ENCODE measurements at regions not wholly inside any gene's neighbourhood (a gene's known extent, or its start where the extent isn't known, plus 50 kb on each side); places are given as distances from the start of the nearest gene placed in this dataset.
"Not testable (repeated sequence)": the region's sequence is repeated elsewhere in the genome, so short reads cannot be mapped to it uniquely, and the experiment has no call there.

DNA sequence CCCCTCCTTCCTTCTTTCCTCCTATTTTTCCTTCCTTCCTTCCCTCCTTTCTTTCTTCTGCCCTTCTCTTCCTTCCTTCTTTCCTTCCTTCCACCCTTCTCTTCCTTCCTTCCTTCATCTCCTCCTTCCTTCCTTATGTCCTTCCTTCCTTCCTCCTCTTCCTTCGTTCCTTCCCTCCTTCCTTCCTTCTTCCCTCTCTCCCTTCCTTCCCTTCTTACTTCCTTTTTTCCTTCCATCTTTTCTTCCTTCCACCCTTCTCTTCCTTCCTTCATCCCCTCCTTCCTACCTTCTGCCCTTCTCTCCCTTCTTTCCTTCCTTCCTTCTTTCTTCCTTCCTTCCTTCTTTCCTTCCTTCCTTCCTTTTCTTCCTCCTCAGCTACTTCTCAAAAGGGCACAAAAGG lies 287.3 kb upstream of the ZNF507 start:
- no peak for DNase-seq

DNA sequence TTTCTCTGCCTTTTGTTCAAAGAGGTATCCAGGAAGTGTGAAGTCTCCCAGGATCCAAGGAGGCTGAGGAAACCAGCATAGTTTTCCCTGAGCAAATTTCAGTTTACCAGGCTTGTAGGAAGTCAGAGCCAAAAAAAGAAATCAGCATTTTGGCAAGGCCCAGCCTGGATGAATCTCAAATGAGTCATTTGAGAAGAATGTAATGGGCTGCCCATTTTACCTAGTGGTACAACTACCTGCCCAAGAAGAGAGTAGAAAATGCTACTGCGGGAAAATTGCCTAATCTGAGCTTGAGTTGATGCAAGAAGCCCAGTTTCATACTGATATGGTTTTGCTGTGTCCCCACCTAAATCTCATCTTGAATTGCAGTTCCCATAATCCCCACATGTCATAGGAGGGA lies 284.1 kb upstream of the ZNF507 start:
- DNase-seq = no peak

DNA sequence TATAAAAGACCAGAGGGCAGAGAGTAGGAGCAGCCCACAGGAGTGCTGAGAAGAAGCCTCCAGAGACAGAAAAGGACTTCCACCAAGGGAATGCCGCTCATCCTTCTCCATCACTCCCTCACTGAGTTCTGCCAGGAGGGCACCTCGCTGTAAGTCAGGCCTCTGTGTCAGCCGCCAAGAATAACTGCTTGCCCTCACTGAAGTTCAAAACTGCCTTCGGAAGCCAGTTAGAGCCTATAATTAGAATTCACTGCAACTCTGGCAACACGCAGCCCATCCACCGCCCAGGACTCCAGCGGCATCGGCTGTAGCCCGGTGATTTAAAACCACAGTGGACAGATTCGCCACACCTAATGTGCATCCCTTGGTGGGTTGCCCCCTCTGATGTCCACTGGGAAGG lies 281.8 kb upstream of the ZNF507 start:
- DNase-seq = no peak

DNA sequence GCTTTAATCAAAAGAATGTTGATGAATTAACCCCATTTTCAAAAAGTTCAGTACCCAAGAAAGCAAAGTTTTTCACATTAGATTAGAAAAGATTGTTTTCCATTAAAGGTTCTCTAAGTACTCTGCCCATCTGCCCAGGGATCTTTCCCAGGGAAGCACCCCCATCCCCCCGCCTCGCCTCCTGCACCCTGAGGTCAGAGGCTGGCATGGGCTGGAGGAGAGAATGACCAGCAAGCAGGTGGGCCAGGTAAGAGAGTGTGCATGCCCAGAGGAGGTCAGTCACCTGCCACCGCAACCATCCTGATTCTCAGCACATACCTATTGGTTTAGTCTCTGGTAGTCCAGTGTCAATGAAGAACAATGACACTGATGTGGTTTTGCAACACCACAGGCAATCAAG lies 279.4 kb upstream of the ZNF507 start:
- no peak for DNase-seq

DNA sequence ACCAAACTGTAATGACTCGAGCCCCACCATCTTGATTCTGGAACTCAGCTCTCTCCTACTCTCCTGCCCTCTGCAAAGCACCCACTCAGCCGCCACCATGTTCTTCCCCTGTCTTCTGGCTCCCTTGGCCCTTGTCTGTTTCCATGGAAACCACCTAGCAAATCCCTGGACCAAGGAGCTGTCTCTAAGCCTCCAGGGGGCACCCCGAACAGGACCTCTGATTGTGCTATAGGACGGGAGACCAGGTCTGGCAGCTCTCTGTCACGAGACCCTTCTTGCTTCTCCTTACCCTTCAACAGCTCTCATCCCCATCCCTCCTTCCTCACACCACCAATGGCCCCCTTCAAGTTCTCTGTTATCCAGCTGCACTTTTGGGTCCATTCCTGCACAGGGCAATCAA lies 277.7 kb upstream of the ZNF507 start:
- DNase-seq = no peak

DNA sequence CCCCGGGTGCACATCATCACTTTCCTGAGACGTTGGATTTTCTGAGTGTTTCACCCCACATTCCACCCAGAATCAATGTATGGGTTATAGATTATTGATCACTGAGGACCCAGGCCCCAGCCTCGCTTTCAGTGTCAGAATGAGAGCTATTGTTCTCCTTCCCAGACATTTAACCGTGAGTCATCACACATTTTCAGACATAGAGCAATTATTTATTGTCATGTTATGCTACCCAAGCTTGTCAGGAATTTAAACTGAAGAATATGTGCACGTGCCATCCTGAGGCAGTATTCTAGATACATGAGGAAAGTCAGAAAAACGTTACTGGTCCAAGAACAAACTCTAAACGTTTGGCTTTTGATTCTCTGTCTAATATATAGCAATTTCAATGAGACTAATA lies 276.6 kb upstream of the ZNF507 start:
- DNase-seq = no peak

DNA sequence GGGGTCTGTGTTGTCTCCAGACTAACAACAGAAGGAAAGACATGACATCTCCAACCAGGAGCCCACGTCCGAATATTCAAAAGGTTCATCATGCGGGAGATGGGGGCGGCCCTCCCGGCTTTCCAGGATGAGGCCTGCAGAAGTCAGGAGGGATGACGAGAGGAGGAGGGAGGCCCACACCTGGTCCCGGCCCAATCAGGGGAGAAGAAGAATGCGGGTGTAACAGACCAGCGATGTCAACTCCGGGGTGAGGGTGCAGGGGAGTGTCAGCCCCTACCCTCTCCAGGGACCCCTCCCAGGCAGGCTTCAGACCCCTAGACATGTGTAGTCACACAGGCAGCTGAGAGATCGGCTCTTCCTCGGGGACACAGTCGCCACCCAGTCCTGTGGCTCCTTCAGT lies 275.3 kb upstream of the ZNF507 start:
- no peak for DNase-seq

DNA sequence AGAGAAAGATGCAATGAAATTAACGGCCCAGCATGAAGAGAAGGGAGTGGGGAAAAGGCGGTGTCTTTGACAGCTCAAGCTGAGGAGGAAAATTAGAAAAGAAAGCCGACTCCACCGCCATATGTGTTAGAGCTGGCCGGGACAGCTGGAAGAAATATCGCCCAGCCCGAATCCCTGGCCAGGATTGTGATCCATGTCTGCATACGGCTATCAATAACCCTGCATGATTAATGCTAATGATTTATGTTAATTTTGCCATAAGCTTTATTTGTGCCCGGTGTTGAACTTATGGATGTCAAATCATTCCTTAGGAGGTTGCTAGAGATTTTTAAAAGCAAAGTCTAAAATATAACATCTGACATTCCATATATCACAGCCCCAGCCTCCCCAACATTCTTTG lies 263.4 kb upstream of the ZNF507 start:
- DNase-seq = no peak

DNA sequence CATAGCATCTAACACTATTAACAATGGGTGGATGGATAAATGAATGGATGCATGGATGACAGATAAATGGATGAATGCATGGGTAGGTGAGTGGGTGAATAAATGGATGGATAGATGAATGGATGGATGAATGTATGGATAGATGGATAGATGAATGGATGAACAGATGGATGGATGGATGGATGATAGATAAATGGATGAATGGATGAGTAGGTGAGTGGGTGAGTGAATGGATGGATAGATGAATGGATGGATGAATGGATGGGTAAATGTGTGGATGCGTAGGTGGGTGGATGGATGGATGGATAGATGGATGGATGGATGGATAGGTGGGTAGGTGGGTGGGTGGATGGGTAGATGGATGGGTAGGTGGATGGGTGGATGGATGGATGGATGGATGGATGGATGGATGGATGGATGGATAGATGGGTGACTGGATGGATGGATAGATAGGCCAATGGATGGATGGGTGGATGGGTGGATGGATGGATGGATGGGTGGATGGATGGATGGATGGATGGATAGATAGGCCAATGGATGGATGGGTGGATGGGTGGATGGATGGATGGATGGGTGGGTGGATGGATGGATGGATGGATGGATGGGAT lies 260.6 kb upstream of the ZNF507 start:
- DNase-seq = not testable (repeated sequence)

DNA sequence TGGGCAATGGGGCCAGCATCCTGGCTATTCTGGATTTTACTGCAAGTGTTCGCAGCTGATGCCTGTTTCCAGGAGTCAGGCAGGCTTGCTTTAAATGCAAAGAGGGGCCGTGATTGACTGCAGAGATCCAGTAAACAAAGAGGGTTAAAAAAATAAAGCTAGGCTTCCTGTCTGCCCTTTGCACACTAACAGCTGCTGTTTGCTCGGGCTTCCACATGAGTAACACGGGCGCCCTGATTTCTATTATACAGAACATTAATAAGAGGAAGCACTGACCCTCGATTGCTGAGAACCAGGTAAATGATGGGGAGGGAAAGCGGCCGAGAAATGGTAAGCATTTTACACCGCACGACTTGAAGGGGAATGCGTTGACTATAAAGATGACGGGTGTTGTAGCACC lies 254.2 kb upstream of the ZNF507 start:
- DNase-seq = no peak

DNA sequence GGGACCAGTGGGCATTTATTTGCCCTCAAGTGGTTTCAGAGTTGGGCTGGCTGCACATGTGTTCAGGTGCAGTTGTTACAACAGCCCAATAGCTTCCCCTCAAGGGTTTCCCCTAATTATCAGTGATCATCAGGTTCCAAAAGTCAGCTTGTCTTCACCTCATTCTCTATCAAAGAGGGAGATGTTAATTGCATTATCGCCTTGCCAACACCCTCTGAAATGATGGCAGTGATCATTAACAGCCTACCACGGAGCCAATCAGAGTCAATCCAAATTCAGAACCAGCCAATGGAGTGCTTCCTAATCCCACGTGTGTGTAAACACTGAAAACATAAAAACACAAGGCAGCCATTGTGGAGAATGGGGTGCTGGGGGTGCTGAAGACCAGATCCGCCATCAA lies 248.4 kb upstream of the ZNF507 start:
- DNase-seq = no peak

DNA sequence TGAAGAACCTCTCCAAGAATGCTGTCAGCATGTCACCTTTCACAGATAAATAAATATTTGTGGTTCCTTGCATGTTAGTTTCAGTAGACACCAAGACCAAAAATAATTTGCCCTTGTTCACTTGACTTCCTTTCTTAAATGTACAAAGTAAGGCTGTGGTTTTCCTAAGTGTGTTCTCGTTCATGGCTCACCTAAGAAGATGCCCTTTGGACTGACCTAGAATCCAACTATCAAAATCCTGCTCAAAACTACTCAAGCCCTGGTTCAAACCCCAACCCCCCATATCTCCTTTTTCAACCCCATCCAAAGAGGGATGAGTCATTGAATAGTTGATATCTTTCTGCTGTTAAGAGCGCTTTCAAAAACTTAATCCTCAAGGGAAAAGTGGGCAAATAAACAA lies 247.8 kb upstream of the ZNF507 start:
- no peak for DNase-seq

DNA sequence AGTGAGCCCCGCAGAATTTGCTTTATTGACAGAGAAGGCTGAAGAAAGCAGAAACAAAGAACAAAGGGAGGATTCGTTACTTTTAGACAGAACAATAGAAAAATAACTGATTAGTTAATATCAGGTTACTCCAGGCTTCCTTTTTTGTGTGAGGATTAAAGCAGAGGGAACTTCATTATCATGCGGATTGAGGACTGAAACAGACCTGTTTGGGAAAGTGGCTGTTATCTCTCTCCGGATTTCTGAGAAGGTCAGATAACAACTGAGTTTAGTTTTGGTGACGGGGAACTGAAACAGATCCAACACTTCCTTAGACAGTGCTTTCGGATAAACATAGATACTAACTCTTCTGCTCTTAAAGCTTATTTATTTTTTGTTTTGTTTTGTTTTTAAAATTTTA lies 246.4 kb upstream of the ZNF507 start:
- no peak for DNase-seq

DNA sequence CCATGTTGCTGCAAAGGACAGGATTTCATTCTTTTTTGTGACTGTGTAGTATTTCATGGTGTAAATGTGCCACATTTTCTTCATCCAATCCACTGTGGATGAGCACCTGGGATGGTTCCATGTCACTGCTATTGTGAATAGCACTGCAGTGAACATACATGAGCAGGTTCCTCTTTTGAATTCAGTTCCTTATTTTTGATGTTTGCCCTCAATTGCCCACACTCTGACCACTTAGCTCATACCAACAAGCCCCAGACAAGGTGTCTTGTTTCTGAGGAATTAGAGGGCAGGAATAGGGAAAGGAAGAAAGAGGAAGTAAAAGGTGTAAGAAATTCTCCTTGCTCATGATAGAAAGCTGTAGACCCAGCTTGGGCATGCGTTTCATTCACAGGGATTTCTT lies 244.2 kb upstream of the ZNF507 start:
- DNase-seq = no peak

DNA sequence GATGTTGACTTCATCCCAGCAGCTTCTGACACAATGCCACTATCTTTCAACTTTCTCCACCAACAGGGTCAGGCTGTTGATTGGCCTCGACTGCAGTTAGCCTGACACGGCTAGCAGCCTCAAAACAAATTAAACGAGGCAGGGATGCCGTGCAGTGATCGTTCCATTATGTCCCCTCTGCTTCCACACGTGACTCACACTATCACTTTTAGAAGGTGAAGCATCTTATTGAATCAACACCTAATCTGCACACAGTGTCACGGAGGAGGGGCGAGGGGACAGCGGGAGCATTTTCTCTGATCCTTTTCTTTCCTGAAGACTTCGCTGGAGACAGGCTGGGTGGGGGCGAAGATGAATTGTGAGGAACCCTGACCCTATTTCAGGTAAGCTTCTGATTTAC lies 241.9 kb upstream of the ZNF507 start:
- no peak for DNase-seq

DNA sequence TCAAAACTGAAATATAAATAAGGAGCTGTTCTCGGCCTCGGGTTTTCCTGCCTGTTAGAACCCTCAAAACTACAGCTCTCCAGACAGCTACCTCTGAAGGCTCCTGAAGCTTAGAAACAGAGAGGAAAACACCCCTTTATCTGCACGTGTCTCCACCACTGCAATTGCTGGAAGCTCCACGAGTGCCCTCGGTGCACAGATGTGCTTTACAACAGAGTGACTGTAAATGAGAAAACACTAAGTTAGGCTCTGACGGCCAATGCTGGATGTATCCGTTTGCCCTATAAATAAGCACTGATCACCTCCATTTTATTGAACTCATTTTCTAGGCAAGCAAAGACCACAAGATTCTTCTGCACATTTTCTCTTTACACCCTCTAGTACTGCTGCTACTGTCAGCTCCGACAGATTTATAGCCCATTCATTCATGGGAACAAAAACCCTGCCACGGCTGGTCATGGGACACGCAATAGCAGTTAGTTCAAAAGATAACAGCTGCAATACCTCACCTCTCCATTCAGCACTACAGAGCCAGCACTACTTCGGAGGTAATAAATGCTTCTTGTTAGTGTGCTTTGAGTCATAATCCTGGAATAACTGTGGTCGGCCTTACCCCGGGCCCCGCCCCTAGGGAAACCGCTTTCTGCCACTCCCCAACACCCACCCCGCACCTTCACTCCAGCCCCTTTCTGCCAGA lies 241.1 kb upstream of the ZNF507 start:
- no peak for DNase-seq

DNA sequence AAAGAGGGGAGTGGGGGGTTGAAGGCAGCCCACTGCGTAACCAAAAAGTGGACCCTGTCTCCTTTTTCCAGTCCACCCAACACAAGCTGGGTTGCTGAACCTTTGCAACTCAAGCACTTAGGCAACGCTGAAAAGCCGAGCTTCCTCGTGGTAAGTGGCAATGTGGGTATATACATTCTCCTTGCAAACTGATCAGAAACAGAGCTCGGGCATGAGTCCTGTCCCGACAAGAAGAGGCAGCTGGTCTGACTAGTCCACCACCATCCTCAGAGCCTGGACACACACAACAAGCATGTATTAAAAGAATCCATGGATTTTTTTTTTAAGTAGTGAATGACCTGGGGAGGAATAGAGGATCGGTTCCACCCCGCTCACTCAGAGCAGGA lies 240.6 kb upstream of the ZNF507 start:
- no peak for DNase-seq

DNA sequence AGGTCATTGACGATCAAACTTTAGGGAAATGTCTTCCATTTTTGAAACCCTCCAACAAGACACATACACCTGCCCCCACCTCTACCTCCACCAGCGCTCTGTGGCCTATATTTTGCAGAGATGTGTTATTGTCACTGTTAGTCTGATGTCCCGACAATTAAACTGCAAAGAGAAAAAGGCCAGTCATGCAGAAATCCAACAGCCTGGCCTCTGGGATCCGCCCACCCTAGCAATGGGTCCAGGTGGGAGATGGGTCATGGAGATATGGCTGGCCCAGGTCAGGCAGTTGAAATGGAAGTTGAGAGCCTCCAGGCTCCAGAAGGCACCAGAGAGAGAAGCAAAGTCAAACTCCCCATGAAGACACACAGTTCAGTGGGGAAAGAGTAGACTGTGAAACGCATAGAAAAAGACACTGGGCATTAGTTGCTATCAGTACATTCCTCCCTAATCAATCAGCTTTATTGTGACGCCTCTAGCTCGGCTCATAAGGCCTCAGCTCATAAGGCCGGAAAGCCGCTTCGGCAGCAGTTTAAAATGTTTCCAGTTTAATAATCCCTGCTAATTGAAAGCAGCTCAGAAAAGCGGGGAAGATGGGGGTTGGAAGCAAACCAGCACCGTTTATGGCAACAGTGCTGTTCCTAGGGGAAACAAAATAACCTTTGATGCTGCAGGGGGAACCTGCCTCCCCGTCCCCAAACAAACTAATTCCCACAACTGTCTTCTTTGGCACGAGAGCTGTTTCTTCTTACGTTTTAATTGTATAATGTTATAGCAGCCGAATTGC lies 239.7 kb upstream of the ZNF507 start:
- no peak for DNase-seq

DNA sequence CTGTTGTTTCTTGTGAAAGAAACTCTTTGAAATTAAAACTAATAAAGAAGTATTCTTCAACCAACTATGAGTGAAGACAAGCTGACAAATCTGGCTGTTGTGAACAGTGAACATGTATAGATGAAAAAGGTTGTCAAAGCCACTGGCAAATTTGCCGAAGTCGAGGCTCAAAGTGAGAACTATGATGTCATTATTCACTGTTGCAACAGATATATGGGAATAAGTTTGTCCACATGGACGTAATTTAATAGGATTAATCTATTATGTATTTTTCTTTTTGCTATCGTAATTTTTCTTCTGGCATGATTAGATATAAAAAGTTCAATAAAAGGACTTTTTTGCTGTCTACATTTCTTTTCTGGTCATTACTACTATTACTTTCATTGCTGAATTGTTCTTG lies 223.2 kb upstream of the ZNF507 start:
- DNase-seq = no peak

DNA sequence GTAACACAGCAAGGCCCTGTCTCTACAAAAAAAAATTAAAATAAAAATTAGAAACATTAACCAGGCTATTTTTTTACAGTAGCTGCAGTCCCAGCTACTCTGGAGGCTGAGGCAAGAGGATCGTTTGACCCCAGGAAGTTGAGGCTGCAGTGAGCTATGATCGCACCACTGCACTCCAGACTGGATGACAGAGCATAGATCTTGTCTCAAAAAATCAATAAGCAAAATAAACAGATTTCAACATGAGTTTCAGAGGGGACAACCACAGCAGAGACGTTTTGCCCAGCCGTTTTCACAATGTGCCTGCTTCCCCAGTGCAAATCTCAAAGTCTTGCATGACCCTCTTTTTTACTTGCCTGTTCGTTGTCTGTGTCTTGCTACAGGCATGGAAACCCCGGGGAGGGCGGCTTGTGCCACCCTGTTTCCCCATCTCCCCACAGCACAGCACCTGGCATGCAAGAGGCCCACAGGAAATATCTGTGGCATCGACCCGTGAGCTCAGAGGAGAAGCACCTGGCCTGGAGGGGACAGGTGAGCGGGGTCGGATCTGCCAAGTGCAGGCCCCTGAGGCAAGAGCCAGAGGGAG lies 222.0 kb upstream of the ZNF507 start:
- no peak for DNase-seq

DNA sequence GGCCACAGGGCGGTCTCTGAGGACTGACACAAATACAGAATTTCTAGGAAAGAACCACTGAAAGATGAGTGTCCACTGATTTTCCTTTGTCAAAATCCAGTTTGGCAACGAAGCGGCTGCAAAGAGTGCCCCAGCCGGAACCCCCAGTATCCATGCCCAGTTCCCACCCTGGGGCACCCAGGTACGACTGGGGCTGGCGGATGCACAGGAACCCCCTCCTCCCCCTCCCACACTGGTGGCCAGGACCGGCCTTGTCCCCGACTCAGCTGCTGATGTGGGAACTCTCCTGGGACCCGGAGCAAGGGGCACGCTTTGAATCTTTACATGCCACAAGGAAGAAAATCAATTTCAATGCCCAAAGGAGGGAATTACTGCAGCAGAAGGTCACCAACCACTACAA lies 220.8 kb upstream of the ZNF507 start:
- no peak for DNase-seq

DNA sequence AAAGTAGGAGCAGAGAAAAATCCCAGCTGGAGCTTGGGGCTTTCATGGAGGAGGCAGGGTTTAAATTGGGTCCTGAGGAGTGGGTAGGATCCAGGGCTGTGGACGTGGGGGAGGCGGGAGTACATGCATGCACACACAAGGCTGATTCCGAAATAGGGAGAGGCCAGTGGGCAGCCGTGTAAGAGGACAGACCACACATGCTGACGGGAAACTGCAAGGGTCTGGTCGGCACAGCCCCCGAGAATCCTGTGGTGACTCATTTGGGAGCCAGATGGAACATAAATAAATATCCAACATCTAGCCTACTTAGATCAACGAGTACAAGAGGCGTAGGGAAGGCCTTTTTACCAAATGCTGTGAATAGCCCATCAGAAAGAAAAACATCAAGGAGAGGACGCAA lies 216.3 kb upstream of the ZNF507 start:
- DNase-seq = no peak

DNA sequence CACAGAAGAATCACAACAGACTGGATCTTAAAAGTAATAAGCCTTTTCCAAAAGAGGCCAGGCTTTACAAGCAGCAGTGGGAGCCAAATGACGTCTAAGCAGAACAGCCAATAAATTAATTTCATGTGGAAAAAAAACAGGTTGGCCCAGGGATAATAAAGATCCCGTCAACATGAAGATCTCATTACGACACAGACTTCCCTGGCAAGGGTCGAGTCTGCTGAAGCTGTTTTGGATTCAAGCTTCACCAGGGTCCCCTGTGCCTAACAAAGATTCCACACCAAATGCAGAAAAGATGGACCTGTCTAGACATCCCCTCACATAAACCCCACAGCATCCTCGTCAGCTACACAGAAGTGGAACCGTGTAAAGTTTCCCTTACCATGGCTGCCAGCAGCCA lies 215.1 kb upstream of the ZNF507 start:
- DNase-seq = no peak

DNA sequence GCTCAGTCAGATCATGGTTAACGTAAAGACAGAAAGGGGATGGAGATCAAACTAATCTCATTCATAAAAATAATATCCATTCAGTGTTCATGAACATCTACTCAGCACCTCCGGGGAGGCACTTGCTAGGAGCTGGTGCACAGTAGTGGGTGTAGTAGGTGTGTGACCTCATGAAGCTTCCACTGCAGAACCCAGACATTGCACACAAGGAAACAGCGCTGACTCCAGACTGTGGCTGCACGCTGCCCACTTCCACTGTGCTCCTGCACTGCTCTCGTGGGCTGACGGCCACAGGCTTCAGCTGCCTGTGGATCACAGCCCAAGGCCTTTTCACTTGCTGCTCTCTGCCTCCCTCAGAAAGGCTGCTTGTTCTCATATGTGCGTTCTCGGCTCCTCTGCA lies 214.4 kb upstream of the ZNF507 start:
- no peak for DNase-seq

Measured in inflammatory macrophage (primary cell).